ENCODE measurements at regions not wholly inside any gene's neighbourhood (a gene's known extent, or its start where the extent isn't known, plus 50 kb on each side); places are given as distances from the start of the nearest gene placed in this dataset.

GRCh38 chr14:83764656-83765599 is 1765.0 kb upstream of the FLRT2 start:
- no peak for DNase-seq

- DNase-seq: no peak
Measured at GRCh38 chr14:83777516-83777915, 1752.4 kb upstream of the FLRT2 start.

- no peak for DNase-seq
Measured at GRCh38 chr14:83779266-83779665, 1750.7 kb upstream of the FLRT2 start.

GRCh38 chr14:83780321-83780720 is 1749.6 kb upstream of the FLRT2 start:
- no peak for DNase-seq

- DNase-seq: no peak
Measured at GRCh38 chr14:83798421-83798820, 1731.5 kb upstream of the FLRT2 start.

- no peak for DNase-seq
Measured at GRCh38 chr14:83799233-83799632, 1730.7 kb upstream of the FLRT2 start.

GRCh38 chr14:83814896-83815295 is 1715.0 kb upstream of the FLRT2 start:
- DNase-seq: no peak

GRCh38 chr14:83816761-83817160 is 1713.2 kb upstream of the FLRT2 start:
- no peak for DNase-seq

GRCh38 chr14:83825843-83826242 is 1704.1 kb upstream of the FLRT2 start:
- no peak for DNase-seq

- peak; percentile 24 for DNase-seq
Measured at GRCh38 chr14:83826838-83827237, 1703.1 kb upstream of the FLRT2 start.

GRCh38 chr14:83827383-83827782 is 1702.6 kb upstream of the FLRT2 start:
- no peak for DNase-seq

- DNase-seq: no peak
Measured at GRCh38 chr14:83828406-83828805, 1701.5 kb upstream of the FLRT2 start.

GRCh38 chr14:83830316-83830715 is 1699.6 kb upstream of the FLRT2 start:
- no peak for DNase-seq

GRCh38 chr14:83838226-83838625 is 1691.7 kb upstream of the FLRT2 start:
- DNase-seq: no peak

- no peak for DNase-seq
Measured at GRCh38 chr14:83842547-83842946, 1687.4 kb upstream of the FLRT2 start.

GRCh38 chr14:83847102-83847501 is 1682.8 kb upstream of the FLRT2 start:
- no peak for DNase-seq

- DNase-seq: no peak
Measured at GRCh38 chr14:83850092-83850491, 1679.9 kb upstream of the FLRT2 start.

- DNase-seq: no peak
Measured at GRCh38 chr14:83856334-83856733, 1673.6 kb upstream of the FLRT2 start.

- DNase-seq: no peak
Measured at GRCh38 chr14:83860631-83861155, 1669.3 kb upstream of the FLRT2 start.

GRCh38 chr14:83863042-83863774 is 1666.7 kb upstream of the FLRT2 start:
- no peak for DNase-seq

GRCh38 chr14:83864106-83864505 is 1665.8 kb upstream of the FLRT2 start:
- DNase-seq: no peak

GRCh38 chr14:83867566-83868225 is 1662.2 kb upstream of the FLRT2 start:
- DNase-seq: no peak

- DNase-seq: no peak
Measured at GRCh38 chr14:83870546-83871270, 1659.2 kb upstream of the FLRT2 start.
